ENCODE measurements at regions not wholly inside any gene's neighbourhood (a gene's known extent, or its start where the extent isn't known, plus 50 kb on each side); places are given as distances from the start of the nearest gene placed in this dataset.

DNA sequence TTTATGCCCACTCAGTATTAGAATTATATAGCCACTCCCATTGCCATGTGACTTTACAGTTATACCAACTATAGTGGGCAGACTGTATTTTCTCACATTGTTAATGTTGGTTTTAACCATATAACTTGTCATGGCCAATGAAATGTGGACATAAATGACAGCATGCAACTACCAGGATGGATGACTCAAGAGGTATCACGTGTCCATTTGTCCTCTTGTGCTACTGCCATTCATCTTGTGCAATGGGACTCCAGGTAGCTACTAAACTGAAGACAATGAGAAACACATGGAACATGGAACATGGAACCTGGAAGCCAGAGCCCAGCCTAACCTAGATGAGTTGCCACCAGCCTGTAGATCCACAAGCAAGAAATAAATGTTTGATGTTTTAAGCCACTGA is 242.7 kb upstream of the IPO5 start:
- no peak overlapping the region for H3K27ac ChIP-seq (ENCODE audit: extremely low read depth, low read depth, low read length)
- 0% methylated on average over 1 of the region's 1 CpG for WGBS (ENCODE audit: insufficient coverage, low coverage, missing lambda C conversion rate)
- ChIA-PET CTCF (ENCODE audit: low intra/inter-chr PET ratio) (no interaction called here), POLR2A (no interaction called here)
- no peak overlapping the region for H3K4me3 ChIP-seq
- ATAC-seq (no peak), DNase-seq (ENCODE audit: extremely low read depth in 1 of 4, low spot score in 3 of 4) (no peak), FAIRE-seq (no peak)
- in situ Hi-C loops (cut with MboI) (no loop called here), intact Hi-C loops (cut with micrococcal nuclease) (no loop called here)
- TF ChIP-seq NFIC (IDR thresholded peaks at IDR 0.05), result no peak
- TF ChIP-seq, protein P1, sequence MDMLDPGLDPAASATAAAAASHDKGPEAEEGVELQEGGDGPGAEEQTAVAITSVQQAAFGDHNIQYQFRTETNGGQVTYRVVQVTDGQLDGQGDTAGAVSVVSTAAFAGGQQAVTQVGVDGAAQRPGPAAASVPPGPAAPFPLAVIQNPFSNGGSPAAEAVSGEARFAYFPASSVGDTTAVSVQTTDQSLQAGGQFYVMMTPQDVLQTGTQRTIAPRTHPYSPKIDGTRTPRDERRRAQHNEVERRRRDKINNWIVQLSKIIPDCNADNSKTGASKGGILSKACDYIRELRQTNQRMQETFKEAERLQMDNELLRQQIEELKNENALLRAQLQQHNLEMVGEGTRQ (CRISPR knock-in tag; IDR thresholded peaks at IDR 0.05), result peak; percentile 9; the same call in 1 of the 2 replicates
- TF ChIP-seq NFE2L1 (tag; IDR thresholded peaks at IDR 0.05; ENCODE audit: borderline replicate concordance, low read depth), result no peak
- no peak overlapping the region for H3K9ac ChIP-seq (ENCODE audit: insufficient read depth in 1 of 2, low read depth in 2 of 2, low read length in 2 of 2)
- H3K27me3 ChIP-seq (ENCODE audit: control insufficient read depth in 2 of 2, insufficient read depth in 2 of 2, low read length in 2 of 2), result no peaks in the 10 kb centered on the region
- no peaks in the 10 kb centered on the region for H3K36me3 ChIP-seq (ENCODE audit: control insufficient read depth, insufficient read depth, low read length)
- H4K20me1 ChIP-seq (replicated peaks; ENCODE audit: control insufficient read depth, insufficient read depth, low read length), result no peaks in the 10 kb centered on the region
- no peak overlapping the region for H3K4me2 ChIP-seq (ENCODE audit: insufficient read depth, low read length)
- H3K9me1 ChIP-seq (ENCODE audit: control insufficient read depth, insufficient read depth, low read length), result no peaks in the 10 kb centered on the region
- no peaks in the 10 kb centered on the region for H3K79me2 ChIP-seq (ENCODE audit: control insufficient read depth, insufficient read depth, low read length)
- BruUV-seq (replicated peaks), result no TSS peak
- no peaks in the 10 kb centered on the region for H3K4me1 ChIP-seq (replicated peaks in 1 of 2; ENCODE audit: control insufficient read depth in 2 of 2, insufficient read depth in 2 of 2, low read length in 2 of 2)
- no peaks in the 10 kb centered on the region for H3K9me3 ChIP-seq (replicated peaks; ENCODE audit: control insufficient read depth, insufficient read depth, low read depth, low read length)
- H2AFZ ChIP-seq (ENCODE audit: low read depth, low read length), result no peak overlapping the region

DNA sequence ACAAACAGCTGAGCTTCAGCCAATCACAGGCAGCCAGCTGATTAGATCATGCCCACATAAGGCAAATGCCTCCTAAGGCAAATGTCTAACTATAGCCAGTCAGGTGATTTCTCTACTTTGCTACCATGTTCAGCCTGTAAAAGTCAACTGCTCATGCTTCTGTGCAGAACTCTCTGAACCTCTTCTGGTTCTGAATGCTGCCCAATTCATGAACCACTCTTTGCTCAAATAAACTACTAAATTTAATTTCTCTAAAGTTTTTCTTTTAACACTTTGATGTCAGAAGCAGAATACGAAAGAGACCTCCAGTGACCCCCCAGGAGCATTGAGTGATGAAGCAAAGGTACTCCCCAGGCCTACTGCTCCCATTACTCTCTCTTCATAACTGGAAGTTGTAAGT is 240.7 kb upstream of the IPO5 start:
- in situ Hi-C loops (cut with MboI) (no loop called here), intact Hi-C loops (cut with micrococcal nuclease) (no loop called here)
- BruUV-seq (replicated peaks), result no TSS peak
- DNase-seq (ENCODE audit: extremely low read depth in 1 of 4, low spot score in 3 of 4) (no peak), FAIRE-seq (no peak), ATAC-seq (no peak)
- no peaks in the 10 kb centered on the region for H4K20me1 ChIP-seq (replicated peaks; ENCODE audit: control insufficient read depth, insufficient read depth, low read length)
- POLR2A ChIA-PET, result no interaction called here
- H3K79me2 ChIP-seq (ENCODE audit: control insufficient read depth, insufficient read depth, low read length), result no peaks in the 10 kb centered on the region
- 0% methylated on average over 1 of the region's 1 CpG for WGBS (ENCODE audit: insufficient coverage, low coverage, missing lambda C conversion rate)
- TF ChIP-seq BRCA1 (IDR thresholded peaks at IDR 0.05) (no peak), BRCA1 (CRISPR knock-in tag; IDR thresholded peaks at IDR 0.05) (no peak), SRF (CRISPR knock-in tag; IDR thresholded peaks at IDR 0.05) (peak in 1 of 2 experiments; percentile 70; a peak in 1 of 4 replicates), MXI1 (IDR thresholded peaks at IDR 0.05; ENCODE audit: low read depth, low read length) (no peak), ILF3 (IDR thresholded peaks at IDR 0.05; ENCODE audit: borderline replicate concordance) (no peak), HDAC1 (IDR thresholded peaks at IDR 0.05) (no peak)
- H3K9ac ChIP-seq (ENCODE audit: insufficient read depth in 1 of 2, low read depth in 2 of 2, low read length in 2 of 2), result no peak overlapping the region
- no peak overlapping the region for H3K27ac ChIP-seq (ENCODE audit: extremely low read depth, low read depth, low read length)
- no peaks in the 10 kb centered on the region for H3K9me1 ChIP-seq (ENCODE audit: control insufficient read depth, insufficient read depth, low read length)
- no peak overlapping the region for H3K4me2 ChIP-seq (ENCODE audit: insufficient read depth, low read length)
- no peaks in the 10 kb centered on the region for H3K36me3 ChIP-seq (ENCODE audit: control insufficient read depth, insufficient read depth, low read length)
- no peak overlapping the region for H2AFZ ChIP-seq (ENCODE audit: low read depth, low read length)
- no peaks in the 10 kb centered on the region for H3K27me3 ChIP-seq (ENCODE audit: control insufficient read depth in 2 of 2, insufficient read depth in 2 of 2, low read length in 2 of 2)
- CTCF ChIA-PET (ENCODE audit: low intra/inter-chr PET ratio), result no interaction called here
- H3K4me1 ChIP-seq (replicated peaks in 1 of 2; ENCODE audit: control insufficient read depth in 2 of 2, insufficient read depth in 2 of 2, low read length in 2 of 2), result no peaks in the 10 kb centered on the region
- no peak overlapping the region for H3K4me3 ChIP-seq
- no peaks in the 10 kb centered on the region for H3K9me3 ChIP-seq (replicated peaks; ENCODE audit: control insufficient read depth, insufficient read depth, low read depth, low read length)

Data from K562 (cell line).